ENCODE measurements at regions not wholly inside any gene's neighbourhood (a gene's known extent, or its start where the extent isn't known, plus 50 kb on each side); places are given as distances from the start of the nearest gene placed in this dataset.

DNA sequence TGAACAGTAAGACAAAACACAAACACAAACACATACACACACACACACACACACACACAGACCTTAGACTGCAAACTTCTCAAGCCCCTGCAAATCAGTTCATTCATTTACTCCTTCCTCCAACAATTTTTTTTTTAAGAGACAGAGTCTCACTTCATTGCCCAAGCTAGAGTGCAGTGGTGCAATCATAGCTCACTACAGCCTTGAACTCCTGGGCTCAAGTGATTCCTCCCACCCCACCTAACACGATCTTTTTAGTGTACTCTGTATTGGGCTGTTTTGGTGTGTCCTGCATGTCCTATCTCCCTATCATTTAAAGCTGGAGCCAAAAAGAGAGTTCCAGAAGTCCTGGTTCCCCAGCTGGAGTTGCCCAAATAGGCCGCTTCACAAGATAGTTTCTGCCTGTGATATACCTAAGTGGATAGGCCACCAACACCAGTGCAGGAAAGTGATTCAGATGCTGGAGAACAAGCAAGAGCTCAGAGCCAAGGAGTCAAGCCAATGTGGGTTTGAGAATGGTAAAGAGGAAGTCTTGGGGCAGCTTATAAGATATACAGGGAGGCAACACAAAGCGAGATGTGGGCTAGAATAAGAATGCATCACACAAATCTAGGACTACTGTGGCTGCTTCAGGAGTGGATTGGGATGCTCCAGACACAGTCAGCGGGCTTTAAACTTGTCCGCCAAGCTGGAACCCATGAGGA, 85.4 kb upstream of the RAPGEF2 start:
- TF ChIP-seq, protein P1, sequence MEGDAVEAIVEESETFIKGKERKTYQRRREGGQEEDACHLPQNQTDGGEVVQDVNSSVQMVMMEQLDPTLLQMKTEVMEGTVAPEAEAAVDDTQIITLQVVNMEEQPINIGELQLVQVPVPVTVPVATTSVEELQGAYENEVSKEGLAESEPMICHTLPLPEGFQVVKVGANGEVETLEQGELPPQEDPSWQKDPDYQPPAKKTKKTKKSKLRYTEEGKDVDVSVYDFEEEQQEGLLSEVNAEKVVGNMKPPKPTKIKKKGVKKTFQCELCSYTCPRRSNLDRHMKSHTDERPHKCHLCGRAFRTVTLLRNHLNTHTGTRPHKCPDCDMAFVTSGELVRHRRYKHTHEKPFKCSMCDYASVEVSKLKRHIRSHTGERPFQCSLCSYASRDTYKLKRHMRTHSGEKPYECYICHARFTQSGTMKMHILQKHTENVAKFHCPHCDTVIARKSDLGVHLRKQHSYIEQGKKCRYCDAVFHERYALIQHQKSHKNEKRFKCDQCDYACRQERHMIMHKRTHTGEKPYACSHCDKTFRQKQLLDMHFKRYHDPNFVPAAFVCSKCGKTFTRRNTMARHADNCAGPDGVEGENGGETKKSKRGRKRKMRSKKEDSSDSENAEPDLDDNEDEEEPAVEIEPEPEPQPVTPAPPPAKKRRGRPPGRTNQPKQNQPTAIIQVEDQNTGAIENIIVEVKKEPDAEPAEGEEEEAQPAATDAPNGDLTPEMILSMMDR (IDR thresholded peaks at IDR 0.05): no peak
- intact Hi-C loops (cut with micrococcal nuclease): no loop called here
- Histone ChIP-seq H3K9me3 (replicated peaks in 1 of 2; ENCODE audit: control insufficient read depth in 1 of 2, insufficient read depth in 1 of 2, low read length in 2 of 2) (no peaks in the 10 kb centered on the region), H3K79me2 (ENCODE audit: insufficient read depth, low read length) (no peaks in the 10 kb centered on the region), H3K27ac (ENCODE audit: low read depth in 1 of 2, low read length in 2 of 2) (no peak overlapping the region), H3K27me3 (ENCODE audit: control insufficient read depth in 2 of 2, insufficient read depth in 2 of 2, low read length in 2 of 2) (no peaks in the 10 kb centered on the region), H2AFZ (ENCODE audit: insufficient read depth, low read depth, low read length, poor library complexity, severe bottlenecking) (no peak overlapping the region), H3K4me2 (replicated peaks; ENCODE audit: extremely low read depth, low read length, poor library complexity, severe bottlenecking) (no peak overlapping the region), H3K4me3 (replicated peaks in 1 of 3; ENCODE audit: low read depth in 2 of 3, low read length in 3 of 3) (no peak overlapping the region), H3K36me3 (replicated peaks in 1 of 2; ENCODE audit: control insufficient read depth in 1 of 2, insufficient read depth in 2 of 2, low read length in 2 of 2) (no peaks in the 10 kb centered on the region), H3K9ac (ENCODE audit: insufficient read depth, low read length, poor library complexity, severe bottlenecking) (no peak overlapping the region), H4K20me1 (ENCODE audit: insufficient read depth, low read length) (no peaks in the 10 kb centered on the region), H3K4me1 (ENCODE audit: control insufficient read depth in 1 of 2, insufficient read depth in 2 of 2, low read length in 2 of 2) (no peaks in the 10 kb centered on the region)
- H3K9me3 Mint-ChIP-seq: peaks cover 0 to 4% (median 0%) of the 10 kb centered on the region in 7 donors
- DNase-seq: no peak
- WGBS (ENCODE audit: insufficient coverage): 90% methylated on average over 2 of the region's 5 CpGs
- peaks cover 0 to 1% (median 0%) of the 10 kb centered on the region in 3 donors for H3K27me3 Mint-ChIP-seq (ENCODE audit: low read depth in 3 of 3)
- no peaks in the 10 kb centered on the region for H3K4me1 Mint-ChIP-seq
- no peak overlapping the region for H3K4me3 Mint-ChIP-seq
- H3K36me3 Mint-ChIP-seq: no peaks in the 10 kb centered on the region
- H3K27ac Mint-ChIP-seq: no peak overlapping the region

DNA sequence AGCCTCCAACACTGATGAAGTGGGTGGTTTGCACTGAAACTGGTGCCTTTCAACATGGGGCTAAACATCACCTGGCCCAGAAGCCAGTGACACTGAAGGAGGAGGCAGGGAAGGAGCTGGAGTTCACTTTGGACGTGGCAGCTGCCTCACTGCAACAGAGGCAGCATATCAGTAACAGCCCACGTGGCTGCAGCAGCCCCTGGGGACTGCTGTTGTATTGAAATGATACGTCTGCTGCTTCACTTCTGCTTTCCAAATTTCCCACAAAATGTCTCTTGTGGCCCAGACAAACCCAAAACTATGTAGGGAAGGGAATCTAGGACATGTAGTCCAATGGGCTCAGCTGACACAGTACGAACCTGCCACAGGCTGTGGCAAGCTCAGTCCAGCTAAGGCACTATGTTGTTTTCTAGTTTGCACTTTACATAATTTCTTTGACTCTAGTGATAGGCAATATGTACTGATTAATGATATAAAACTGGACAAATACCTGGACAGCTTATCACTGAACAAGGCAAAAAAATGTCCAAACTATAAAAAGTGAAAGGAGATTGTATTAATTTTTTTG, 84.7 kb upstream of the RAPGEF2 start:
- Histone ChIP-seq H3K9ac (ENCODE audit: insufficient read depth, low read length, poor library complexity, severe bottlenecking) (no peak overlapping the region), H3K79me2 (ENCODE audit: insufficient read depth, low read length) (no peaks in the 10 kb centered on the region)
- H3K27ac Mint-ChIP-seq: no peak overlapping the region

More for the DNA sequence above, 84.7 kb upstream of the RAPGEF2 start:
- Mint-ChIP-seq H3K9me3 (peaks cover 0 to 4% (median 0%) of the 10 kb centered on the region in 7 donors), H3K27me3 (ENCODE audit: low read depth in 3 of 3) (peaks cover 0 to 1% (median 0%) of the 10 kb centered on the region in 3 donors), H3K4me3 (no peak overlapping the region), H3K36me3 (no peaks in the 10 kb centered on the region), H3K4me1 (no peaks in the 10 kb centered on the region)
- Histone ChIP-seq H3K27me3 (ENCODE audit: control insufficient read depth in 2 of 2, insufficient read depth in 2 of 2, low read length in 2 of 2) (no peaks in the 10 kb centered on the region), H3K36me3 (replicated peaks in 1 of 2; ENCODE audit: control insufficient read depth in 1 of 2, insufficient read depth in 2 of 2, low read length in 2 of 2) (no peaks in the 10 kb centered on the region), H4K20me1 (ENCODE audit: insufficient read depth, low read length) (no peaks in the 10 kb centered on the region), H2AFZ (ENCODE audit: insufficient read depth, low read depth, low read length, poor library complexity, severe bottlenecking) (no peak overlapping the region), H3K4me2 (replicated peaks; ENCODE audit: extremely low read depth, low read length, poor library complexity, severe bottlenecking) (no peak overlapping the region), H3K4me3 (replicated peaks in 1 of 3; ENCODE audit: low read depth in 2 of 3, low read length in 3 of 3) (no peak overlapping the region), H3K9me3 (replicated peaks in 1 of 2; ENCODE audit: control insufficient read depth in 1 of 2, insufficient read depth in 1 of 2, low read length in 2 of 2) (no peaks in the 10 kb centered on the region), H3K27ac (ENCODE audit: low read depth in 1 of 2, low read length in 2 of 2) (no peak overlapping the region), H3K4me1 (ENCODE audit: control insufficient read depth in 1 of 2, insufficient read depth in 2 of 2, low read length in 2 of 2) (no peaks in the 10 kb centered on the region)
- intact Hi-C loops (cut with micrococcal nuclease): no loop called here
- DNase-seq: no peak
- TF ChIP-seq, protein P1 (IDR thresholded peaks at IDR 0.05): no peak
- WGBS (ENCODE audit: insufficient coverage): no CpG with 5 or more reads among the region's 4 CpGs
